ENCODE measurements at regions not wholly inside any gene's neighbourhood (a gene's known extent, or its start where the extent isn't known, plus 50 kb on each side); places are given as distances from the start of the nearest gene placed in this dataset.

GRCh38 chr18:10386956-10387355, 67.5 kb upstream of the APCDD1 start:
- Histone ChIP-seq H3K27ac (ENCODE audit: low read depth, low read length) (no peak overlapping the region), H3K4me3 (ENCODE audit: low read depth, low read length) (no peak overlapping the region), H3K27me3 (ENCODE audit: control insufficient read depth, insufficient read depth, low read length) (no peaks in the 10 kb centered on the region), H3K9ac (ENCODE audit: low read length) (no peak overlapping the region), H3K36me3 (ENCODE audit: control insufficient read depth, insufficient read depth, low read length) (no peaks in the 10 kb centered on the region), H3K4me1 (ENCODE audit: control insufficient read depth, insufficient read depth, low read length) (no peaks in the 10 kb centered on the region; the same call in 1 of the 2 replicates), H3K9me3 (ENCODE audit: control insufficient read depth, insufficient read depth, low read depth, low read length) (no peaks in the 10 kb centered on the region; the same call in 1 of the 2 replicates)

GRCh38 chr18:10387399-10387798, 67.0 kb upstream of the APCDD1 start:
- Histone ChIP-seq H3K27ac (ENCODE audit: low read depth, low read length) (no peak overlapping the region), H3K36me3 (ENCODE audit: control insufficient read depth, insufficient read depth, low read length) (no peaks in the 10 kb centered on the region), H3K9me3 (ENCODE audit: control insufficient read depth, insufficient read depth, low read depth, low read length) (no peaks in the 10 kb centered on the region; the same call in 1 of the 2 replicates), H3K9ac (ENCODE audit: low read length) (no peak overlapping the region), H3K4me3 (ENCODE audit: low read depth, low read length) (no peak overlapping the region), H3K4me1 (ENCODE audit: control insufficient read depth, insufficient read depth, low read length) (no peaks in the 10 kb centered on the region; the same call in 1 of the 2 replicates), H3K27me3 (ENCODE audit: control insufficient read depth, insufficient read depth, low read length) (no peaks in the 10 kb centered on the region)

GRCh38 chr18:10388373-10388772, 66.1 kb upstream of the APCDD1 start:
- H3K9ac ChIP-seq (ENCODE audit: low read length): no peak overlapping the region
- no peak overlapping the region for H3K27ac ChIP-seq (ENCODE audit: low read depth, low read length)
- no peaks in the 10 kb centered on the region for H3K36me3 ChIP-seq (ENCODE audit: control insufficient read depth, insufficient read depth, low read length)
- no peak overlapping the region for H3K4me3 ChIP-seq (ENCODE audit: low read depth, low read length)
- no peaks in the 10 kb centered on the region; the same call in 1 of the 2 replicates for H3K9me3 ChIP-seq (ENCODE audit: control insufficient read depth, insufficient read depth, low read depth, low read length)
- no peaks in the 10 kb centered on the region for H3K27me3 ChIP-seq (ENCODE audit: control insufficient read depth, insufficient read depth, low read length)
- H3K4me1 ChIP-seq (ENCODE audit: control insufficient read depth, insufficient read depth, low read length): no peaks in the 10 kb centered on the region; the same call in 1 of the 2 replicates

GRCh38 chr18:10391506-10391905, 62.9 kb upstream of the APCDD1 start:
- no peaks in the 10 kb centered on the region; the same call in 1 of the 2 replicates for H3K9me3 ChIP-seq (ENCODE audit: control insufficient read depth, insufficient read depth, low read depth, low read length)
- H3K4me3 ChIP-seq (ENCODE audit: low read depth, low read length): no peak overlapping the region
- H3K4me1 ChIP-seq (ENCODE audit: control insufficient read depth, insufficient read depth, low read length): no peaks in the 10 kb centered on the region; the same call in 1 of the 2 replicates
- no peaks in the 10 kb centered on the region for H3K27me3 ChIP-seq (ENCODE audit: control insufficient read depth, insufficient read depth, low read length)
- H3K27ac ChIP-seq (ENCODE audit: low read depth, low read length): no peak overlapping the region
- no peaks in the 10 kb centered on the region for H3K36me3 ChIP-seq (ENCODE audit: control insufficient read depth, insufficient read depth, low read length)
- H3K9ac ChIP-seq (ENCODE audit: low read length): no peak overlapping the region

- Histone ChIP-seq H3K9ac (ENCODE audit: low read length) (no peak overlapping the region), H3K4me3 (ENCODE audit: low read depth, low read length) (no peak overlapping the region), H3K27me3 (ENCODE audit: control insufficient read depth, insufficient read depth, low read length) (no peaks in the 10 kb centered on the region), H3K27ac (ENCODE audit: low read depth, low read length) (no peak overlapping the region), H3K36me3 (ENCODE audit: control insufficient read depth, insufficient read depth, low read length) (no peaks in the 10 kb centered on the region), H3K4me1 (ENCODE audit: control insufficient read depth, insufficient read depth, low read length) (peaks cover 8% of the 10 kb centered on the region), H3K9me3 (ENCODE audit: control insufficient read depth, insufficient read depth, low read depth, low read length) (no peaks in the 10 kb centered on the region)
Measured at GRCh38 chr18:10397004-10397403, 57.4 kb upstream of the APCDD1 start.

GRCh38 chr18:10398571-10398970, 55.9 kb upstream of the APCDD1 start:
- Histone ChIP-seq H3K27ac (ENCODE audit: low read depth, low read length) (no peak overlapping the region), H3K4me3 (ENCODE audit: low read depth, low read length) (no peak overlapping the region), H3K27me3 (ENCODE audit: control insufficient read depth, insufficient read depth, low read length) (no peaks in the 10 kb centered on the region)

GRCh38 chr18:10399465-10399864, 55.0 kb upstream of the APCDD1 start:
- no peak overlapping the region for H3K27ac ChIP-seq (ENCODE audit: low read depth, low read length)

More at GRCh38 chr18:10398571-10398970, 55.9 kb upstream of the APCDD1 start:
- Histone ChIP-seq H3K4me1 (ENCODE audit: control insufficient read depth, insufficient read depth, low read length) (peaks cover 8% of the 10 kb centered on the region), H3K36me3 (ENCODE audit: control insufficient read depth, insufficient read depth, low read length) (no peaks in the 10 kb centered on the region), H3K9me3 (ENCODE audit: control insufficient read depth, insufficient read depth, low read depth, low read length) (no peaks in the 10 kb centered on the region), H3K9ac (ENCODE audit: low read length) (no peak overlapping the region)

GRCh38 chr18:10400534-10401307, 53.7 kb upstream of the APCDD1 start:
- H3K9me3 ChIP-seq (ENCODE audit: control insufficient read depth, insufficient read depth, low read depth, low read length): no peaks in the 10 kb centered on the region
- H3K4me3 ChIP-seq (ENCODE audit: low read depth, low read length): no peak overlapping the region
- no peaks in the 10 kb centered on the region for H3K27me3 ChIP-seq (ENCODE audit: control insufficient read depth, insufficient read depth, low read length)
- no peak overlapping the region for H3K9ac ChIP-seq (ENCODE audit: low read length)
- peaks cover 15% of the 10 kb centered on the region for H3K4me1 ChIP-seq (ENCODE audit: control insufficient read depth, insufficient read depth, low read length)
- no peak overlapping the region for H3K27ac ChIP-seq (ENCODE audit: low read depth, low read length)
- H3K36me3 ChIP-seq (ENCODE audit: control insufficient read depth, insufficient read depth, low read length): no peaks in the 10 kb centered on the region

More at GRCh38 chr18:10399465-10399864, 55.0 kb upstream of the APCDD1 start:
- Histone ChIP-seq H3K27me3 (ENCODE audit: control insufficient read depth, insufficient read depth, low read length) (no peaks in the 10 kb centered on the region), H3K4me1 (ENCODE audit: control insufficient read depth, insufficient read depth, low read length) (peaks cover 15% of the 10 kb centered on the region), H3K9me3 (ENCODE audit: control insufficient read depth, insufficient read depth, low read depth, low read length) (no peaks in the 10 kb centered on the region), H3K36me3 (ENCODE audit: control insufficient read depth, insufficient read depth, low read length) (no peaks in the 10 kb centered on the region), H3K4me3 (ENCODE audit: low read depth, low read length) (no peak overlapping the region), H3K9ac (ENCODE audit: low read length) (no peak overlapping the region)

GRCh38 chr18:10401521-10401920, 52.9 kb upstream of the APCDD1 start:
- Histone ChIP-seq H3K27me3 (ENCODE audit: control insufficient read depth, insufficient read depth, low read length) (no peaks in the 10 kb centered on the region), H3K9me3 (ENCODE audit: control insufficient read depth, insufficient read depth, low read depth, low read length) (no peaks in the 10 kb centered on the region), H3K4me1 (ENCODE audit: control insufficient read depth, insufficient read depth, low read length) (peaks cover 21% of the 10 kb centered on the region), H3K9ac (ENCODE audit: low read length) (no peak overlapping the region), H3K36me3 (ENCODE audit: control insufficient read depth, insufficient read depth, low read length) (no peaks in the 10 kb centered on the region), H3K4me3 (ENCODE audit: low read depth, low read length) (no peak overlapping the region), H3K27ac (ENCODE audit: low read depth, low read length) (no peak overlapping the region)

- Histone ChIP-seq H3K4me3 (ENCODE audit: low read depth, low read length) (no peak overlapping the region), H3K27me3 (ENCODE audit: control insufficient read depth, insufficient read depth, low read length) (no peaks in the 10 kb centered on the region), H3K4me1 (ENCODE audit: control insufficient read depth, insufficient read depth, low read length) (peaks cover 21% of the 10 kb centered on the region), H3K36me3 (ENCODE audit: control insufficient read depth, insufficient read depth, low read length) (no peaks in the 10 kb centered on the region), H3K9ac (ENCODE audit: low read length) (no peak overlapping the region), H3K27ac (ENCODE audit: low read depth, low read length) (no peak overlapping the region), H3K9me3 (ENCODE audit: control insufficient read depth, insufficient read depth, low read depth, low read length) (no peaks in the 10 kb centered on the region)
Measured at GRCh38 chr18:10401930-10402329, 52.5 kb upstream of the APCDD1 start.

GRCh38 chr18:10402871-10403559, 51.4 kb upstream of the APCDD1 start:
- Histone ChIP-seq H3K9me3 (ENCODE audit: control insufficient read depth, insufficient read depth, low read depth, low read length) (no peaks in the 10 kb centered on the region), H3K4me1 (ENCODE audit: control insufficient read depth, insufficient read depth, low read length) (peaks cover 21% of the 10 kb centered on the region), H3K36me3 (ENCODE audit: control insufficient read depth, insufficient read depth, low read length) (no peaks in the 10 kb centered on the region), H3K9ac (ENCODE audit: low read length) (no peak overlapping the region), H3K27me3 (ENCODE audit: control insufficient read depth, insufficient read depth, low read length) (no peaks in the 10 kb centered on the region), H3K4me3 (ENCODE audit: low read depth, low read length) (no peak overlapping the region), H3K27ac (ENCODE audit: low read depth, low read length) (no peak overlapping the region)

Data from HUES6 (cell line).